ENCODE measurements at regions not wholly inside any gene's neighbourhood (a gene's known extent, or its start where the extent isn't known, plus 50 kb on each side); places are given as distances from the start of the nearest gene placed in this dataset.

DNA sequence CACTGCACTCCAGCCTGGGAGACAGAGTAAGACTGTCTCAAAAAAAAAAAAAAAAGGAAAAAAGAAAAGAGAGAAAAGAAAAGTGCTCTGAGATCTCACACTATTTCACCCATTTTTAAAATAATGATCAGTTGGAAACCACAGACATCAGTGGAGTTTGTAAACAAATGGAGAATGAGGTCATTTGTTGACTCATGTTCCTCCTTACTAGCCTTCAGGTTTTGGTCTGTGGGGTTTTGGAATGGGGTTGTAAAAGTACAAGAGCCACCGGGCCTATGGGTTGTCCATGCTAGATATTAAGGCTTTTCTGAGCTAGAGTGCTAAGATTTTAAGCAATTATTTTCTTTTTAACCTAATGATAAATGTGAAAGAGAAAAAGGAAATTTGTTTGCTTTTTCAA, 104.4 kb upstream of the PRL start:
- Mint-ChIP-seq H3K4me1 (ENCODE audit: low read depth) (no peaks in the 10 kb centered on the region), H3K27me3 (no peaks in the 10 kb centered on the region), H3K27ac (no peak overlapping the region), H3K36me3 (ENCODE audit: low read depth) (no peaks in the 10 kb centered on the region), H3K4me3 (no peak overlapping the region), H3K9me3 (peaks cover 5% of the 10 kb centered on the region)
- no peak overlapping the region for H3K4me3 ChIP-seq (ENCODE audit: low read length)
- H3K27ac ChIP-seq (ENCODE audit: low read depth in 1 of 2, low read length in 2 of 2) = no peak overlapping the region
- H3K36me3 ChIP-seq (ENCODE audit: insufficient read depth, low read length) = no peaks in the 10 kb centered on the region
- CTCF ChIA-PET = no interaction called here
- intact Hi-C loops (cut with DNase I, micrococcal nuclease) = no loop called here
- no peak for TF ChIP-seq CTCF (IDR thresholded peaks at IDR 0.05)
- H3K9me3 ChIP-seq (ENCODE audit: control insufficient read depth in 1 of 2, insufficient read depth in 1 of 2, low read length in 2 of 2) = peaks cover 0 to 9% of the 10 kb centered on the region in 2 experiments
- no peaks in the 10 kb centered on the region for H3K27me3 ChIP-seq (ENCODE audit: control insufficient read depth in 1 of 2, insufficient read depth in 2 of 2, low read length in 2 of 2)
- DNase-seq (no peak), ATAC-seq (ENCODE audit: poor library complexity) (no peak)
- POLR2A ChIA-PET = no interaction called here
- H3K4me1 ChIP-seq (ENCODE audit: insufficient read depth, low read length) = no peaks in the 10 kb centered on the region

GRCh38 chr6:22401932-22402331, 105.1 kb upstream of the PRL start:
- intact Hi-C loops (cut with DNase I, micrococcal nuclease) = no loop called here
- ATAC-seq (ENCODE audit: poor library complexity) = no peak
- H3K36me3 ChIP-seq (ENCODE audit: insufficient read depth, low read length) = no peaks in the 10 kb centered on the region

DNA sequence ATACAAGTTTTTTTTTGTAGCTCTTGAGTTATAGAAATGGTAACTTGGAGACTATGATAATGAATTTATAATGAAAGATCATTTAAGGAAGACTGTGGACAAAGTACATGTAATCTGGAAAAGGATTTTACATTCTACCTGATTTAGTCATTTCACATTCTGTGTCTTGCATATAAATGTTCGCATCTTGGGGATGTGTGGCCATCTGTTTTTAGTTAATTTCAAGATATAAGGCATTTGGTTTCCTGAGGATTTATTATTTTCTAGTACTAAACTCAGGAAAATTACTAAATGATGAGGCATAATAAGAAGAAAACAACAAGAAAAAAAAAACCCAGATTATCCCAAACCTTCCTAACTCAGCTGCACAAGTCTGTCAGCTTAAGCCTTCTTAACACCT, 112.7 kb upstream of the PRL start:
- Histone ChIP-seq H3K36me3 (ENCODE audit: insufficient read depth, low read length) (no peaks in the 10 kb centered on the region), H3K27me3 (ENCODE audit: control insufficient read depth in 1 of 2, insufficient read depth in 2 of 2, low read length in 2 of 2) (no peaks in the 10 kb centered on the region), H3K4me1 (ENCODE audit: insufficient read depth, low read length) (no peaks in the 10 kb centered on the region), H3K4me3 (ENCODE audit: low read length) (no peak overlapping the region), H3K27ac (ENCODE audit: low read depth in 1 of 2, low read length in 2 of 2) (no peak overlapping the region), H3K9me3 (ENCODE audit: control insufficient read depth in 1 of 2, insufficient read depth in 1 of 2, low read length in 2 of 2) (no peaks in the 10 kb centered on the region)
- Mint-ChIP-seq H3K4me1 (ENCODE audit: low read depth) (no peaks in the 10 kb centered on the region), H3K4me3 (no peak overlapping the region), H3K9me3 (peaks cover 2% of the 10 kb centered on the region), H3K27me3 (no peaks in the 10 kb centered on the region), H3K27ac (no peak overlapping the region), H3K36me3 (ENCODE audit: low read depth) (no peaks in the 10 kb centered on the region)
- DNase-seq (no peak), ATAC-seq (ENCODE audit: poor library complexity) (no peak)
- POLR2A ChIA-PET = no interaction called here
- no peak for TF ChIP-seq CTCF (IDR thresholded peaks at IDR 0.05)
- CTCF ChIA-PET = interaction anchor here (1.7 kb wide), 1 partner anchor 23 kb away, joined by 3 read pairs; no protein-coding TSS in a partner anchor
- intact Hi-C loops (cut with DNase I, micrococcal nuclease) = no loop called here

More at GRCh38 chr6:22401932-22402331, 105.1 kb upstream of the PRL start:
- Histone ChIP-seq H3K27me3 (ENCODE audit: control insufficient read depth in 1 of 2, insufficient read depth in 2 of 2, low read length in 2 of 2) (no peaks in the 10 kb centered on the region), H3K4me3 (ENCODE audit: low read length) (no peak overlapping the region), H3K9me3 (ENCODE audit: control insufficient read depth in 1 of 2, insufficient read depth in 1 of 2, low read length in 2 of 2) (peaks cover 0 to 9% of the 10 kb centered on the region in 2 experiments), H3K4me1 (ENCODE audit: insufficient read depth, low read length) (no peaks in the 10 kb centered on the region), H3K27ac (ENCODE audit: low read depth in 1 of 2, low read length in 2 of 2) (no peak overlapping the region)
- Mint-ChIP-seq H3K9me3 (peaks cover 5% of the 10 kb centered on the region), H3K36me3 (ENCODE audit: low read depth) (no peaks in the 10 kb centered on the region), H3K27me3 (no peaks in the 10 kb centered on the region), H3K27ac (no peak overlapping the region), H3K4me1 (ENCODE audit: low read depth) (no peaks in the 10 kb centered on the region), H3K4me3 (no peak overlapping the region)
- TF ChIP-seq CTCF (IDR thresholded peaks at IDR 0.05) = no peak
- POLR2A ChIA-PET = no interaction called here
- CTCF ChIA-PET = no interaction called here
- no peak for DNase-seq

All from CD4-positive, alpha-beta T cell (primary cell).